RWPE2 (cell line): ENCODE measurements at regions not wholly inside any gene's neighbourhood (a gene's known extent, or its start where the extent isn't known, plus 50 kb on each side); places are given as distances from the start of the nearest gene placed in this dataset.

Experiments used
- ATAC-seq: fragments of 200-7000 bp; cut with Tn5 transposase; 3 replicates; pipeline ENCODE4 v1.9.1; 2021; ENCODE audit warnings: low read depth
- DNase-seq: peaks from one replicate; pipeline ENCODE4 v3.0.0-alpha.2; 2020; ENCODE audit warnings: low spot score
- H3K27ac ChIP-seq: fragments of 450-650 bp; 2 replicates; pipeline ENCODE4 v1.5.1; 2017; ENCODE audit warnings: mild to moderate bottlenecking; ENCODE audit not compliant: poor library complexity, severe bottlenecking
- H3K27me3 ChIP-seq: fragments of 250-450 bp; sonication (Bioruptor Pico); 2 replicates; pipeline ENCODE4 v1.5.1; 2021; ENCODE audit warnings: mild to moderate bottlenecking, moderate library complexity; ENCODE audit not compliant: insufficient read depth, poor library complexity, severe bottlenecking
- H3K36me3 ChIP-seq: fragments of 250-450 bp; sonication (Bioruptor Pico); 2 replicates; pipeline ENCODE4 v1.5.1; 2020; ENCODE audit warnings: low read depth, mild to moderate bottlenecking, moderate library complexity
- H3K4me1 ChIP-seq: fragments of 250-450 bp; sonication (Bioruptor Pico); 2 replicates; pipeline ENCODE4 v1.5.1; 2021; ENCODE audit warnings: mild to moderate bottlenecking, moderate library complexity; ENCODE audit not compliant: insufficient read depth, poor library complexity, severe bottlenecking
- H3K4me3 ChIP-seq: fragments of 250-450 bp; sonication (Bioruptor Pico); 2 replicates; pipeline ENCODE4 v1.5.1; 2021; ENCODE audit warnings: mild to moderate bottlenecking, moderate library complexity; ENCODE audit not compliant: severe bottlenecking
- H3K9me3 ChIP-seq: fragments of 250-450 bp; sonication (Bioruptor Pico); 2 replicates; pipeline ENCODE4 v1.5.1; 2021; ENCODE audit warnings: mild to moderate bottlenecking, moderate library complexity; ENCODE audit not compliant: severe bottlenecking
- TF ChIP-seq, protein P1 (sequence below): fragments of 450-650 bp; IDR thresholded peaks from one replicate; pipeline ENCODE4 v1.5.1; 2017; ENCODE audit warnings: mild to moderate bottlenecking, moderate library complexity; ENCODE audit not compliant: poor library complexity, severe bottlenecking

DNA sequence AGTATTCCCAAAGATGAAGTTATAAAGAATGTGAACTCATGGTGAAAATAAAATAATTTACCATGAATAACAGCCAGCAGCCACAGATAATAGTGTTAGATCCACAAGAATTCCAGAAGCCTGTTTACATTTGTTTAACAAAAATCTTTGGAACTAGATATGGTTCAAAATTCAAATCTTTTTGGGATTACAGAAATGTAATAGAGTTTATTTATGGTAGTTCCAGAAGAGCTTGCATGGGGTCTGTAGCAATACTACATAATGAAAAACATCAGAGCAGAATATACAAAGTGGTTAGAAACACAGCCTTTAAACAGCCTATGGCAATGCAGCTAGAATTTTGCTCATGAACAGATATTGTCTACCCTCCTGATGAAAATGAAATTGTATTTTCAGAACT is 179.1 kb downstream of the RDH14 start:
- no peak for ATAC-seq
- no peak overlapping the region for H3K4me3 ChIP-seq

DNA sequence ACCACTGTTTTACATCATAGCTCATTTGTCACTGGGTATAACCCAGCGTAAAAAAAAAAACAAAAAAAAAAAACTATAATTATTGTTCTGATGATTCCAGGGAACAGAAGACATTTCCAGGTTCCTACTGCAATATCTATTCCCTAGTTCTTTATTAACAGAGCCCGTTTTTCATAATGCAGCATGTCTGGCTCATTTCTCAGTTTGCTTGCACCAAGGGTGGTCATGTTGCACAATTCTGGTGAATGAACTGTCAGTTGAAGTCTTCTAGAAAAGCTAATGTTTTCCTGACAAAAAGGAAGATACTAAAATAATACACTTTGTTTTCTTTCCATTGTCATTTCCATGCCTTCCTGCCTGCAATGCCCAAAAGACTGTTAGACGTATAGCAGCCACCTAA is 180.1 kb downstream of the RDH14 start:
- H3K4me1 ChIP-seq: peaks cover 3% of the 10 kb centered on the region
- TF ChIP-seq, protein P1, sequence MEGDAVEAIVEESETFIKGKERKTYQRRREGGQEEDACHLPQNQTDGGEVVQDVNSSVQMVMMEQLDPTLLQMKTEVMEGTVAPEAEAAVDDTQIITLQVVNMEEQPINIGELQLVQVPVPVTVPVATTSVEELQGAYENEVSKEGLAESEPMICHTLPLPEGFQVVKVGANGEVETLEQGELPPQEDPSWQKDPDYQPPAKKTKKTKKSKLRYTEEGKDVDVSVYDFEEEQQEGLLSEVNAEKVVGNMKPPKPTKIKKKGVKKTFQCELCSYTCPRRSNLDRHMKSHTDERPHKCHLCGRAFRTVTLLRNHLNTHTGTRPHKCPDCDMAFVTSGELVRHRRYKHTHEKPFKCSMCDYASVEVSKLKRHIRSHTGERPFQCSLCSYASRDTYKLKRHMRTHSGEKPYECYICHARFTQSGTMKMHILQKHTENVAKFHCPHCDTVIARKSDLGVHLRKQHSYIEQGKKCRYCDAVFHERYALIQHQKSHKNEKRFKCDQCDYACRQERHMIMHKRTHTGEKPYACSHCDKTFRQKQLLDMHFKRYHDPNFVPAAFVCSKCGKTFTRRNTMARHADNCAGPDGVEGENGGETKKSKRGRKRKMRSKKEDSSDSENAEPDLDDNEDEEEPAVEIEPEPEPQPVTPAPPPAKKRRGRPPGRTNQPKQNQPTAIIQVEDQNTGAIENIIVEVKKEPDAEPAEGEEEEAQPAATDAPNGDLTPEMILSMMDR: no peak
- H3K27ac ChIP-seq: no peak overlapping the region
- no peak overlapping the region for H3K4me3 ChIP-seq
- H3K9me3 ChIP-seq: no peaks in the 10 kb centered on the region
- ATAC-seq (no peak), DNase-seq (no peak)
- H3K36me3 ChIP-seq: no peaks in the 10 kb centered on the region
- H3K27me3 ChIP-seq: no peaks in the 10 kb centered on the region

More for the DNA sequence above, 179.1 kb downstream of the RDH14 start:
- TF ChIP-seq, protein P1: no peak
- H3K4me1 ChIP-seq: peaks cover 3% of the 10 kb centered on the region
- no peak for DNase-seq
- H3K9me3 ChIP-seq: no peaks in the 10 kb centered on the region
- no peak overlapping the region for H3K27ac ChIP-seq
- H3K27me3 ChIP-seq: no peaks in the 10 kb centered on the region
- H3K36me3 ChIP-seq: no peaks in the 10 kb centered on the region

DNA sequence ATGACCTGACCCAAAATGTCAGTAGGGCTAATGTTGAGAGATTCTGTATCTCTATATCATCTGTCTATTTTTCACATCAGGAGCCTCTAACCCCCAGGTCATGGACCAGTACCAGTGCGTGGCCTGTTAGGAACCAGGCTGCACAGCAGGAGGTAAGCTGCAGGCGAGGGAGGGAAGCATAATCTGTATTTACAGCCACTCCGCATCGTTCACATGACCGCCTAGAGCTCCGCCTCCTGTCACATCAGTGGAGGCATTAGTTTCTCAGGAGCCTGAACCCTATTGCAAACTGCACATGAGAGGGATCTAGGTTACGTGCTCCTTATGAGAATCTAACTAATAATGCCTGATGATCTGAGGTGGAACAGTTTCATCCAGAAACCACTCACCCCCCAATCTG is 180.6 kb downstream of the RDH14 start:
- DNase-seq (no peak), ATAC-seq (no peak)
- no peaks in the 10 kb centered on the region for H3K36me3 ChIP-seq
- H3K27me3 ChIP-seq: no peaks in the 10 kb centered on the region
- H3K4me3 ChIP-seq: no peak overlapping the region
- TF ChIP-seq, protein P1: no peak
- H3K9me3 ChIP-seq: no peaks in the 10 kb centered on the region
- H3K4me1 ChIP-seq: peaks cover 3% of the 10 kb centered on the region
- H3K27ac ChIP-seq: no peak overlapping the region

DNA sequence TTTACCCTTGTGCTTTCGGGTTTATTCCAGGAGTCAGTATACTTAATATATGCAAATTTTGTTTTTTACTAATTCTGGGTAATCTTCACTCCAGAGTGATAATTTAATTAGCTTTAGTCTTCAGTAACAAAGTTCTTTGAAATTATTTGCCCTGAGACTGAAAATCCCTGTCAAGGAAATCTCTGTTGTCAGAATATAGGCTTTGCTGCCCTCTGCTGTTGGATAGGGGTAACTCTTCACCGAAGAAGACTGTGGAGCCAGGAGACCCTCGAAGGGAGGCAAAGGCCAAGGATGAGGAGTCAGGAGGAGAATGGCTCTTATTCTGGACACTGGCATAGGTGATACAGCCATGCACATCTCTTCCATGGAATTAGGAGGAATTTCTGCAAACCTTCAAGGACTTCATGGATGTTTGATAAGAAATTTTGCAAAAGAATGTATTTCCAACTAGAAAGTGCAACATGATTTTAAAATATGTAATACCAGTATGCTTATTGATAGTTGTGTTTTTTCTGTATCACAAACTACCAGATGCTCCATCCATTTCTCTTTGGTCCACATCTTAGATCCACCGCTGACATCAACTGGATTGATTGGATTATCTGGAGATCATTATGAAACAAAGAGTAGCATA is 182.3 kb downstream of the RDH14 start:
- ATAC-seq (peak; percentile 71), DNase-seq (no peak)
- Histone ChIP-seq H3K27ac (no peak overlapping the region), H3K4me3 (no peak overlapping the region), H3K4me1 (peaks cover 3% of the 10 kb centered on the region), H3K27me3 (no peaks in the 10 kb centered on the region), H3K9me3 (no peaks in the 10 kb centered on the region), H3K36me3 (no peaks in the 10 kb centered on the region)
- TF ChIP-seq, protein P1: peak; percentile 92

DNA sequence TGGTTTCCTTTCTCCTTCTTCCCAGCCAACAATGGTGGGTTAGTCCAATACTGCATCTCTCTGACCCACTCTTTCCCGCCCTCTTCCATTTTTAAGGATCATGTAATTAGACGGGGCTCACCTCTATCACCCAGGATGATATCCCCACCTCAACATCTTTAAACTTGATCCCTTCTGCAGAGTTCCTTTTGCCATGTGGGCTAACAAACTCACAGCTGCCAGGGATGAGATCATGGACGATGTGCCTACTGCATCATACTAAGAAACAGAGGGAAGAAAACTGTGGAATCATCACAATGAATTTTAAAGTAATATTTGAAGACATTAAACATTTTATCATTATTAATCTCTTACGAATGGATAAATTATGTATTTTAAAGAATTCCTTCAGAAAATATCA is 183.5 kb downstream of the RDH14 start:
- Histone ChIP-seq H3K36me3 (no peaks in the 10 kb centered on the region), H3K27me3 (no peaks in the 10 kb centered on the region), H3K27ac (no peak overlapping the region), H3K4me3 (no peak overlapping the region), H3K4me1 (peaks cover 6% of the 10 kb centered on the region), H3K9me3 (no peaks in the 10 kb centered on the region)
- DNase-seq: no peak
- TF ChIP-seq, protein P1: no peak
- ATAC-seq: no peak
